NCI-H460 (cell line): ENCODE measurements at regions not wholly inside any gene's neighbourhood (a gene's known extent, or its start where the extent isn't known, plus 50 kb on each side); places are given as distances from the start of the nearest gene placed in this dataset.

Experiments used
- DNase-seq: peaks from one replicate; pipeline ENCODE4 v3.0.0-alpha.2; 2016; ENCODE audit warnings: low read depth; ENCODE audit errors: extremely low read depth

DNA sequence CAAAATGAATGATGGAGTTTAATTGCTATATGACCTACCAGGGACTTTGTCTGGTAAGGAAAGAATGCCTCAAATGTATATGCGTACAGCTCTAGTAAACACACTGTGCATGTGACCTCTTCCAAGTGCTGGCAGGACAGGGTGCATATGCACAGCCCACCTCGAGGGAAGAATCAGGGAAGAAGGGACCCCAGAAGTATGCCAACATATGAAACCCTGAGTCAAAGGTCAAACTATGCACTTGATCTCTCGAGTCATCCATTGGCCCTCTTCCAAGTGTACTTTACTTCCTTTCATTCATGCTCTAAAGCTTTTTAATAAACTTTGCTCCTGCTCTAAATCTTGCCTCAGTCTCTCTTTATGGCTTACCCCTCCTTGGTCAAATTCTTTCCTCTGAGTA lies 804.6 kb upstream of the COX7C start:
- DNase-seq, result no peak

DNA sequence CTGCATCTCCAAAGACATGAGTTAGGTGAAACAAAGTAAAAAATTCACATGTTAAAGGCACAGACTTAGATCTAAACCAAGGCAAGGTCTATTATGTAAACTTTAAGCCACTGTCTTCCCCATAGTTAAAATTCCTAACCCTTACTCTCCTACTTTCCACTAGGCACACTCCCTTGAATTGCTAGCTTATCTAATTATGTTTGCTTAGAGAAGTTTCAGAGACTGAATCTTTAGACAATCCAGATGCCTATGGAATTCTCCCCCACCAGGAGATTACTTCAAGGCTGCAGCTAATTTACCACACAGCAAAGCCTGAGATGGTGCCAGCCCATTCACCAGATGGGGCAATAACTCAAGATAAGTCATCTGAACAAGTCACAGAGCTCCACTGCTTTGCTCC lies 803.1 kb upstream of the COX7C start:
- no peak for DNase-seq

DNA sequence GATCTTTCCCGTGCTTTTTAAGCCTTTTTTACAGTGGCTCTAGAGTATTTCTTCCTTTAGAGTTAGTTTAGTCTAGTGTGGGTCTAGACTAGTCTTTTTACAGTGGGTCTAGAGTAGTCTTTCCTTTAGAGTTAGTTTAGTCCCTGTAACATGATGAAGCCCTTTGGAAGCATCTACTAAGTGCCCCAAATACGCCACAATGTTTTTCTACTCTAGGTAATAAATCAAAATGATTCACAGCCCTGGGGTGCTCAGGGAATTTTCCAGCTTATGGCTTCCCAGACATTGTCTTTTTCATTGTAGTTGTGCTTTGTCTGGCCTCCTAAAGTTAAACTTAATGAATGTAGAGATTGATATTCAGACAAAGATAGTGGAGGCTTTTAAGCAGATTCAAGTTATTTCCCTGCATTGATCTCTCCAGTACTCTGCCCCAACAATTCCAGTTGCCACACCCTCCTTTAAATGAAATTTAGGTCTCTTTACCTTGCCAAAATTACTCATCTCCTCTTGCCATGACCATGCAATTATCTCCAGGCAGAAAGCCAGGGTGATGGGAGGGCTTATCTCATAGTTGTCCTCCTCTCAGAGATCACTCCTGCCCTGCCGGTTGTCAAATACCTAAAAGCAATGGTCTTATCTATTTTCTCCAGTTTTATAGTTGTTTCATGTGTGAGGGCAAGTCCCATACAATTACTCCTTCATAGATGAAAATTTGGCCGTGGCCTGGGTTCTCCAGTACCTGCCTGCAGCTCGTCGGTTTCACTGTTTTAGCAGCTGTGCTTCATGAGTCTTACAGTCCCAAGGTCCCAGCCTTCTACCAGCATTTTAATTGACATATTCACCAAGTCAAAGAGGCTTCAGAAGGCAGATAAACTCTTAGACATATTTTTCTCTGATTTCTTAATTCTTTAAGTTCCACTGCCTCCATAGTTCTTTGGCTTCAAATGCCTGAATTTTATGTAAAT lies 794.0 kb upstream of the COX7C start:
- DNase-seq, result peak; percentile 2

DNA sequence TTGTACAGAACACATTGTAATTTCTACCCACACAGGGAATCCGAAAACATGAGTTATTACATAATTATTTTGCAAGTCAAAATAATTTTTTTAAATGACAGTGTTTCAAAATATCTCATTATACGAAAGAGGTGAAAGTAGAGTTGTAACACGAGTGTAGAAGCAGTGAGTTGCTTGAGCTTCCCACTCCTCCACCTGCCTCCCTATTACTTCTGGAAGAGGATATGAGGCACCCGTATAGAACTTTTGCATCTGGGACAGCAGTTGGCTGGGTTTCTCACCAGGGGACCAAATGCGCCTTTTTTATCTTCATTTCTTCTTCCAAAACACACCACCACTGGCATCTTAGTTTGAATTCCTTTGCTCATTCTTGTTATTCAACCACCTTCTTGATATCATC lies 779.0 kb upstream of the COX7C start:
- DNase-seq, result no peak

DNA sequence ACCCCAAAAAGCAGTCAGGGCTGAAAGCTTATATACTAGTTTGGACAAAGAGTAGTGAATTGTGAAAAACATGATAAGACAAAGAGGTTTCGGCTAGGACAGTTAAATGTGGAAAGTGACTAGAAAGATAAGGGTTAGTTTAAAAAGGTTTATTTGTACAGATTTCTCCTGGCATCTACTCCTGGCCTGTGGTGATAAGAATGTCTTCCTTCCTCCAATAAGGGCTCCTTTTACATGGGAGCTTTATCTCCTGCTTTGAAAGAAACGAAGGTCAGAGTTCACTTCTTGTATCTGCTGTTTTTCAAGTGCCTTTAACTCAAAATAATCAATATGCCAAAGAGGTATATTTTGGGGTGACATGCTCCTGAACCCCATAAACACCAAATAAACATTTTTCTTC lies 776.1 kb upstream of the COX7C start:
- no peak for DNase-seq

DNA sequence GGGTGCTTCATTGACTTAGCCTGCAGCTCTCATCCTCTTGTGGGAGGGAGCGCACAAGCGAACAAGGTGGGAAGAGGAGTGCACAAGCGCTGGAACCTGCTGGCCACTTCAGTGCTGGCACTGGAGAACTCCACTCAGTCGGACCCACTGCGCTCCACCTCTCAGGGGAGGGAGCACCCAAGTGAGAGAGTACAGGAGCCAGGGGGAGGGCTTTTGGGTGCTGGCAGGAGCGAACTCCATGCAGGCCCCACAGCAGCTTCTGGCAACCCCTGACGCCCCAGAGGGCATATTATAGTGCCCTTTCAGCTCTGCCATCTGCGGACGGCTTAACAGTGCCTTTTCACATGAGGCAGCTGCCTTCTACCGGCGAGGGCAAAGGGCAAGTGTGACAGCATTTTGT lies 774.2 kb upstream of the COX7C start:
- no peak for DNase-seq

DNA sequence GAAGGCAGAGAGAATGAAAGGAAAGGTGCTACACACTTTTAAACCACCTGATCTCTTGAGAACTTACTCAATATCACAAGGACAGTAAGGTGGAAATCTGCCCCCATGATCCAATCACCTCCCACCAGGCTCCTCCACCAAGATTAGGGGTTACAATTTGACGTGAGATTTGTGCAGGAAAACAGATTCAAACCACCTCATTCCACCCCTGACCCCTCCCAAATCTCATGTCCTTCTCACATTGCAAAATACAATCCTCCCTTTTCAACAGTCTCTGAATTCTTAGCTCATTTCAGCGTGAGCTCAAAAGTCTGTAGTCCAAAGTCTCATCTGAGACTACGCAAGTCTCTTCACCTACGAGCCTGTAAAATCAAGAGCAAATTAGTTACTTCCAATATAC lies 768.3 kb upstream of the COX7C start:
- DNase-seq, result no peak

DNA sequence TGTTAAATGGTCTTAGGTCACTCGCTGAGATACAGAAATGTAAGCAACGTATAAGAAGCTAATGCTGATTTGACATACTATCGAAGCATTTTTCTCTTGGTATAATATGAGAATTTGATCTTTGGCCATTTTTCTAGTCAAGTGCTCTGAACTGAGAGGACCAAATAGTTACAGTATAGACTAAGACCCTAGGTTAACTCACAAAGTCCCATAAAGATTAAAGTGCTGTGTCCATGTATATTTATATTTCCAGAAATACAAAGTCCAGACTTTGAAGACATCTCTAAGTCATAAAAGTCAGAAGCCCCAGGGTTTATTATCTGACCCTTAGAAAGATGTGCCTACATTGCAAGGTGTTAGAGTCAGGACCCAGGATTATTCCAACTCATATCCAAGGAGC lies 752.4 kb upstream of the COX7C start:
- no peak for DNase-seq

DNA sequence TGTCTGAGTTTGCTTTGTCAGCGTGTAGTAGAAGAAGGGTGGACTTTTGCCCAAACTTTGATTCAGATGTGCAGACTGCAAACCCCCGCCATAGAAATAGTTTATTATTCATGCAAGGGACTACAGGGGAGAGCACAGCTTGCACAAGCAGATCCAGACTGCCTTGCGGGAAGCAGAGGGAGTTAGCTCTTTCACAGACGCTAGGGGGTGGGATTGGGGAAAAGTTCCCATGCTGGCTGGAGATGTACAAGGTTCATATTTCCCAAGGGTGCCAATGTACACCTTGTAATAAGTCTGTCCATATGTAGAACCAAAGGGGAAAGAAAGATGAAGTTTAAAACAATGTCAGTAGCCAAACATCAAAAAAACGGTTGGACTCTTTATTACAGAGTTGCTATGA lies 749.7 kb upstream of the COX7C start:
- DNase-seq, result no peak

DNA sequence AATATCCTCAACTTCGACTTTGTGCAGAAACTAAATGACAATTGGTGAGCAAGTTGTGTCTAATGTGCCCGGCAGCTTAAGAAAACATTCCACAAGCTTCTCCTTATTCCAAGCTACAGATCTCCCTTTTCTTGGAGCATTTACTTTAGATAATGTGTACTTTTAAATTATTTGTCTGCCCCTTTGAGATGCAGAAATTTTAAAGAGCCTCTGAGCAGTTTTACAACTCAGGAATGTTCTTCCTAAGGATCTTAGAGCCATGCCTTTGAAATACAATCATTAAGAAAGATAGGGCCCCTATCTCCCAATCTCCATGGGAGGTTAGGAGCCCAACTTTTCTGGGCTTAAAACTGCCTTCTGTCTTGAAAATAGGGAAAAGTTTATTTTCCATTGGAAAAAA lies 723.7 kb upstream of the COX7C start:
- DNase-seq, result no peak

DNA sequence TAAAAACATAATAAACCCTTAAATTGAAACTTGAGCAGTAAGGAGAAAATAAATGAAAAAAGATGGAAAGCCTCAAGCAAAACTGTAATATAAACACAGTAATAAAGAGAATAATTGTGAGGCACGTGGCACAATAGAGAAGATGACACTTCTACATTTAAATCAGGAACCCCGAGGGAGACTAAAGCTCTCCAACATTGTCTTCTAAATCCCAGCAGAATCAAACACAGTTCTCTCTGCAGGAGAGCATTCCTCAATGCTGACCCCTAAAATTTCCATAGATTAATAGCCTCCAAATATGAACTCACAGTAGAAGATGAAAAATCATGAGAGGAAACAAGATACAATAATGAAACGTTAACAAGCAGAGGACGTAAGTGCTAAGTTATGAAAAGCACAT lies 721.2 kb upstream of the COX7C start:
- no peak for DNase-seq

DNA sequence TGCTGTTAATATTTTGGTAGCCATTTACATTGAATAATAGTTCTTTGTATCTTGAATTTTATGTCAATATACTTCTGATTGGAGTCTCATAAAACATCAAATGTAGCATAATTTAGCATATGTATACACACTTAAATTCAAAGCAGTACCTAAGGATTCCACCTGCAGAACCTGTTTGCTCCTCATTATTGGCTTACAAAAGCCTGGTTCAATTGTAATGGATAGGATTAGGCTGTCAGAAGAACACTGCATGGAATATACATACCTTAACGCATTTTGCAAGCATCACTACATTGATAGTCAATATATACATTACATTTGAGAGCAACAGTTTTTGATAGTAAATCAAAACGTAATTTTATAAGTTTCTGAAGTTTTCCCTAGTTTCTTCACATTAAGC lies 711.3 kb upstream of the COX7C start:
- no peak for DNase-seq

DNA sequence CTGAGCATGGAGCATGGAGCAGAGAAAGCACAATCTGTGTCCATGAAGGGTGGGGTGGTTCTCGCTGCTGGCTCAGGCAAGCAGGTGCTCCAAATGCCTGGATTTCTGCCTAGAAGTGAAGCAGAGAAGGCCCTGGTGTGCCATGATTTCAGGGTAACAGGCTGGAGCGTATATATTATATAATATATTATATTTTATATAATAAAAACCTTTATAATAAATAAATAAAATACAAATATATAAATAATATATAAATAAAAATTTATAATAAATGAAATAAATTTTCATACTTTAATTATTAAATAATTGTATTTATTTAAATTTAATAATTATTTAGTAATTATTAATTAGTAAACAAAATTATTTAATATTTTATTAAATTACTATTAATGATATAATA lies 707.4 kb upstream of the COX7C start:
- DNase-seq, result no peak

DNA sequence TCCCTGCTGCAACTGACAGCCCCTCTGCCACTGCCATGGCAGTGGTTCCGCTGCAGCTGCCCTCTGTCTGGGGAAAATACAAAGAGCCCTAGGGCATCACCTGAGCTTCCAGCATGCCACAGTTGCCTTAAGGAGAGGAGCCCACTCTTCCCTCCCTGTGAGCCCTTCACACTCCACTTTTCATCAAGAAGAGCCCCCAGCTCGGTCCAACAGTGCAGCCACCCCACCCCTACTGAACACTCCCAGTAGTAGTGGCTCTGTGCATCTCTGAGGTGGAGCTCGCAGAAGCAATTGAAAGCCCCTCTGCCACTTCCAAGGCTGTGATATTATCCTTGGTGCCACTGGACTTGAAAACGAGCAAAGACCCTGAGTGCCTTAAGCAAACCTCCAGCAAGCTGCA lies 696.8 kb upstream of the COX7C start:
- DNase-seq, result no peak

DNA sequence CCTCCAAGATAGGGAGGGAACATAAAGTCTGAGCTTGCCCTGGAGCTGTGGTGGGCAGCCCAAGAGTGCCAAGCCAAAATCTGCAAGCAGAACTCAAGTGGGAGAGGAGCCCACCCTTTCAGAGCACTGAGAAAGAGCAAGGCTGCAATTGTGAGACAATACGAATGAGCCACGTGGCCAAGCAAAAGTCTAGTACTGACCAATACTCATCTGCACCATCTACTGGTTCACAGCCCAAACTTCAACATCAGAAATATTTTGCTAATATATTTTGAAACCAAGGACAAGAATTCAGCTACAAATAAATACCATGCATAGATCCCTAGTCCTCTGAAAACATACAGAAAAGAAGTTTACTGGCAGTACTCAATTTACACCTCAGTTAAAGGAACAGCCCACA lies 696.2 kb upstream of the COX7C start:
- DNase-seq, result no peak

DNA sequence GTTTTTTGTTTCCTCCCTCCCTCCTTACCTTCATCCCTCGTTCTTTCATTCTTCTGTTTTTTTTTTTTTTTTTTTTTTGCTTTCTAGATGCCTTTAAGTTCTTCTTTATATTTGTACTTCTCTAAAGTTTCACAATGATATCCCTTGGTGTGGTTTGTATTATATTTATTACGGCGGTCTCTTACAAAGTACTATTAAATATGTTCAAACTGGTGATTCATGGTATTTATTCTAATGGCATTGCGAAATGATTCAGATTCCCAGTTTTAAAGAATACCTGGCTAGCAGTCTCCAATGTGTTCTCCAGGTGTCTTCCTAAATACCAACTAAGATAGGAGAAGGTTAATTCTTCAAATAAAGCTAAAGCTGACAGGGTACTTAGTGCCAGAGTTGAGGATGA lies 690.1 kb upstream of the COX7C start:
- no peak for DNase-seq

DNA sequence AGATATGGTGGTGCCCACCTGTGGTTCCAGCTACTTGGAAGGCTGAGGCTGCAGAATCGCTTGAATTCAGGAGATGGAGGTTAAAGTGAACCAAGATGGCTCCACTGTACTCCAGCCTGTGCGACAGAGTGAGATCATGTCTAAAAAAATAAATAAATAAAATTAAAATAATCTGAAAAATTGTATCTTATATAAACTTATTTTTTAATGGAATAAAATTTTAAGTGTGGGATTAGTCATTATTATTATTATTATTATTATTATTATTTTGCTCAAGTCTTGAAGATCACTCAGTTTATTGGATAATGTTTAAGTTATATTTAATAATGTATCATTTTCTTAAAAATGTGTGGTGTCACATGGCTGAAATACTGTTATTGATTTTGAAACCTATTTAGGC lies 688.0 kb upstream of the COX7C start:
- DNase-seq, result no peak

DNA sequence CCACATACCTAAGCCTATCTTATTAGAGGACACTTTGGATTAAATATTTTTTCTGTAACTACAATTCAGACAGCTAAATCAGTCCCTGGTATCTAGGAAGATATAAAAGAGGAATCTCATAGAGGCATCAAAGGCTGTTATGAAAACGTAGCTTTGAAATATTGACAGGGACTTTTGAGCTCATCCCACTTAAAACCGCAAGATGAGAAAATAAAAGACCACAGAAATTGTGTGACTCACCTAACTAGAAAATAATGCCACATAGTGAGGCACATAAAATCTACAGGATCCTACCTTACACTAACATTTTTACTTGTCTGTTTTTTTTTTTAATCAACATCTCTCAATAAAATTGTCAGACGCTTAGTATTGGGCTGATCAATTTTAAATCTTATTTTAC lies 686.5 kb upstream of the COX7C start:
- no peak for DNase-seq

DNA sequence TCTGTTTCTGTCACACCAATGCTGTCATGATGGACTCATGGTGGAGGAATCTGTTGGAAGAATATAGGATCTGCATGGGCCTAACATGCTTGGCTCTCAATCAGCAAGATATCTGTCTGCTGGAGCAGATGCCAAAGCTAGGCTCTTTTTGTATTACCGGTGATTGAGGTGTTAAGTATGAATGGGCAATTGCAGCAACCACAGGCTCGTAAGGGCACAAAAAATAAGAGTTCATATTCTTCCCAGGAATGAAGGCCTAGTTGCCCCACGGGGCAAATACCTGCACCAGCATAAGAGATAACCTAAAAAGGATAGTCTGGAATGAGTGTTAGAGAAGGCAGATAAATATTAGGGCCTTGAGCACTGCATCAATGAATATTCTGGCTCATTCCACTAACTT lies 679.5 kb upstream of the COX7C start:
- DNase-seq, result no peak

DNA sequence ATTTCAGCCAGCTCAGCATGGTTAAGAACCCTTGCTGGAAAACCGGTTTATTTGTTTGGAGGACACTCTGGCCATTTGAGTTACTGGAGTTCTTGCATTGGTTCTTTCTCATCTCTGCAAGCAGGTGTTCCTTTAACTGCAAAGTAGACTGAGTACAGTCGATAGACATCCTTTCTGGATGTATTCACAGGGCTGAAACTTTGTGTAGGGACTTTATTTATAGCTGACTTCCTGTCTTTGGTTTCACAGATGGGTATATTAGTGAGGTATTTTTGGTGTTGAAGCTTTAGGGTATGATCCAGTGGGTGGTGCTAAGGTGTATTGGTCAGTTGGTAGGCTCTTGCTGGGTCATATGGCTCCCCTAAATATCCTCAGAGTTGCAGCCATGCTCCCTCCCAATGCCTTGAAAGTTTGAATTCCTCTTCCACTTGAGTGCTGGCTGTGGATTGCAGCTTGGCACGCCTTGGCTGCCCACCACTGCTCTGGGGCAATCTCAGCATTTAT lies 666.0 kb upstream of the COX7C start:
- DNase-seq, result no peak

DNA sequence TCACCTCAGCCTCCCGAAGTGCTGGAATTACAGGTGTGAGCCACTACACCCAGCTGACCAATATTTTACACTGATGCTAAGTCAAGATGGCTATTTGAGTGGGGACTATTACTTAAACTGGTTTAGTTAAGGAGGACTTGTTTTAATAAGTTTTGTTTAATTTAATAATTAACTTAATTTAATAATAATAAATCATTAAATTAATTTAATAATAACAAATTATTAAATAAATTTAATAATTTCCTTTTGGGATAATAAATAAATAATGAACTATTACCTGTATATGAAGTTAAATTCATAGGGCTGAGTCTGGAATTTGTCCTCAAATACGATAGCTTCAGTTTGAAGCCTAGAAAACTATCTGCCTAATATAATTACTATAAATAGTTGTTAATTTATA lies 665.1 kb upstream of the COX7C start:
- no peak for DNase-seq

DNA sequence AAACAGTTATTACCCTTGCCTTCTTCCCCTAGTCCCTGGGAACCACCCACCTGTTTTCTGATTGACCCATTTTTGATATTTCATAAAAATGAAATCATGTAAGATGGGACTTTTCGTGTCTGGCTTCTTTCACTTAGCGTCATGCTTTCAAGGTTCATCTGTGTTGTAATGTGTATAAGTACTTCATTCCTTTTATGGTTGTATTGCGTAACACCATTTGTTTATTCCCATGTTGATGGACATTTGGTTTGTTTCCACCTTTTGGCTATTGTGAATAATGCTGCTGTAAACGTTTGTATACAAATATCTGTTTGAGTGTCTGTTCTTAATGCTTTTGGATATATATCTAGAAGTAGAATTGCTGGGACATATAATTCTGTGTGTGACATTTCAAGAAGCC lies 650.1 kb upstream of the COX7C start:
- DNase-seq, result no peak

DNA sequence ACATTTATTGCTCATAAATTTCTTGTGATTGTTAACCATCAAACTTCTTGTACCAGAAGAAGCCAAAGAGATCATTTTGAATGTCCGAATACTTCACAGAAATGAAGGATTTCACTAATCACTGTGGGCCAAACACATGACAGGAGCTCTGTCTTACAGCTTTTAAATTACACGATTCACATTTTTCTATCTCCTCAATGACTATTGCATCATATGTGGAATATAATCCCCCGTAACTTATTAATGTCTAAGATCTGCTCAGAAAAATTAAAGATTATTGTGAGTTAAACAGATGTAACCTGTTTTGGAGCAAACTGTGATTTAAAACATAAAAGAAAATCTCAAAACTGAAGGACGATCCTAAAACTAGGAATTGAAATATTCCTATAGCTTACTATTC lies 645.2 kb upstream of the COX7C start:
- no peak for DNase-seq
